ENCODE measurements at regions not wholly inside any gene's neighbourhood (a gene's known extent, or its start where the extent isn't known, plus 50 kb on each side); places are given as distances from the start of the nearest gene placed in this dataset.

DNA sequence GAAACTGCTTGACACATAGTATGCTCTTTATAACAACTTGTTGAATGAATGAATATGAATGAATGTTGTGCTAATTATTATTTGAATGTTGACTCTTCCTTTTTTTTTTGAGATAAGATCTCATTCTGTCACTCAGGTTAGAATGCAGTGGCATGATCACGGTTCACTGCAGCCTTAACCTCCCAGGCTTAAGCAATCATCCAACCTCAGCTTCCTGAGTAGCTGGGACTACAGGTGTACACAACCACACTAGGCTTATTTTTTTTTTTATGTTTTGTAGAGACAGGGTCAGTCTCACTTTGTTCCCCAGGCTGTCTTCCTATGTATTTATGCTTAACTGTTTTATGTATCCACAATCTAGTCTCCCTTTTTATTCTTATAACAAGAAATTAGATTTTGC lies 114.7 kb upstream of the WDFY3 start:
- POLR2A ChIA-PET, result no interaction called here
- DNase-seq (ENCODE audit: low read depth), result no peak
- H3K36me3 ChIP-seq (ENCODE audit: control insufficient read depth, insufficient read depth, low read length), result no peaks in the 10 kb centered on the region
- CTCF ChIA-PET, result no interaction called here
- H3K27me3 ChIP-seq (ENCODE audit: control insufficient read depth, insufficient read depth, low read length), result no peaks in the 10 kb centered on the region
- H3K4me3 ChIP-seq (ENCODE audit: low read depth, low read length), result no peak overlapping the region
- TF ChIP-seq, protein P1, sequence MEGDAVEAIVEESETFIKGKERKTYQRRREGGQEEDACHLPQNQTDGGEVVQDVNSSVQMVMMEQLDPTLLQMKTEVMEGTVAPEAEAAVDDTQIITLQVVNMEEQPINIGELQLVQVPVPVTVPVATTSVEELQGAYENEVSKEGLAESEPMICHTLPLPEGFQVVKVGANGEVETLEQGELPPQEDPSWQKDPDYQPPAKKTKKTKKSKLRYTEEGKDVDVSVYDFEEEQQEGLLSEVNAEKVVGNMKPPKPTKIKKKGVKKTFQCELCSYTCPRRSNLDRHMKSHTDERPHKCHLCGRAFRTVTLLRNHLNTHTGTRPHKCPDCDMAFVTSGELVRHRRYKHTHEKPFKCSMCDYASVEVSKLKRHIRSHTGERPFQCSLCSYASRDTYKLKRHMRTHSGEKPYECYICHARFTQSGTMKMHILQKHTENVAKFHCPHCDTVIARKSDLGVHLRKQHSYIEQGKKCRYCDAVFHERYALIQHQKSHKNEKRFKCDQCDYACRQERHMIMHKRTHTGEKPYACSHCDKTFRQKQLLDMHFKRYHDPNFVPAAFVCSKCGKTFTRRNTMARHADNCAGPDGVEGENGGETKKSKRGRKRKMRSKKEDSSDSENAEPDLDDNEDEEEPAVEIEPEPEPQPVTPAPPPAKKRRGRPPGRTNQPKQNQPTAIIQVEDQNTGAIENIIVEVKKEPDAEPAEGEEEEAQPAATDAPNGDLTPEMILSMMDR (IDR thresholded peaks at IDR 0.05; ENCODE audit: insufficient read depth, low read depth, low read length), result no peak

DNA sequence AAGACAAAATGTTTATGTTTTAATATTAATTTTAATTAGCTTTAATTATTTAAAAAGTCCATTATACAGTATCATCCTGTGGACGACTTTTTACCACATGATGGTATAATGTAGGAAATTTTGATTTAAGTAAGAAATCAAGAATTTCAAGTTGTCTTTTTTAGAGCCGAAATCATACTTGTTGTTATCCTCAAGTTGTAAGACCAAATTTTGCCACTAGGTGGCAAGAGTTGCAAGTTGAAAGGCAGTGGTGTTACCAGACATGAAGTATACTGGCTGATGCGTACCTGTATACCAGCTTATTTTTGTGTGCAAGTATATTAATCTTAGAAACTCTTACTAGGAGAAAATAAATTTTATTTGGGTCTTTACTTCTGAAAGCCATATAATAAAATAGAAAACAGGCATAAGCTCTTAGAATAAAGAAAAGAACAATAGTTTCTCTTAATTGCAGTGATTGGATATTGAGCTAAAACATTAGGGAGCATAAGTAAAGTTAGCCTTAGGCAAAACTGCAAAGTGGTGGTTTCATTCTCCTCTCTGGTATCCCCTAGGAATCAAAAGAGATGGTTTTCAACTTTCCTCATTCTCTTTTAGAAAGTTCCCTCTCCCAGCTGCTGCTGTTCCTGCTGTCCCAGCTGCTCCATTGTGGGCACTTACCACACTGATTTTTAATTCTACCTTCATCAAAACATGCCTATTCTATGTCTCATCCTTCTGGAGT lies 118.0 kb upstream of the WDFY3 start:
- no peak overlapping the region for H3K4me3 ChIP-seq (ENCODE audit: low read depth, low read length)
- DNase-seq (ENCODE audit: low read depth), result no peak
- H3K36me3 ChIP-seq (ENCODE audit: control insufficient read depth, insufficient read depth, low read length), result no peaks in the 10 kb centered on the region
- ChIA-PET CTCF (interaction anchor here (0.6 to 3.3 kb wide), 15 partner anchors 9 to 960 kb away, joined by 3 to 13 read pairs (median 4); no protein-coding TSS in a partner anchor), POLR2A (no interaction called here)
- H3K27me3 ChIP-seq (ENCODE audit: control insufficient read depth, insufficient read depth, low read length), result no peaks in the 10 kb centered on the region
- TF ChIP-seq, protein P1 (IDR thresholded peaks at IDR 0.05; ENCODE audit: insufficient read depth, low read depth, low read length), result peak; percentile 68

DNA sequence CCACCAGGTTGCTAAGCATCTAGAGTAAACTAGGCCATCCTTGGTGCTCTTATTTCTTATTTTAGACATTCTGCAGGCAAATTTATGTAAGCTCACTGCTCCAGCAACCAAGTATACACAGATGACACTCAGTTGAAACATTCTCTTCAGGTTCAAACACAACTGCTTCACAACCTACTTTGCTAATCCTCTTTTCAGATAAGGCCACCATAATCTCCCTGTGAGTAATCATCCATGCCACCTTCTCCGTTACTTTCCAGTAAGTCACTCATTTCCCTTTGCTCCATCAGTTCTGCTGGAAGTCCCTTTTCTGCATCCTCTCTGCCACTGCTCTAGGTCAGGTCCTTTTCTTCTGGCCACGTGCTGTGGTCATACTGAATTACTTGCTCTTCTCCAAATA lies 120.2 kb upstream of the WDFY3 start:
- Histone ChIP-seq H3K4me3 (ENCODE audit: low read depth, low read length) (no peak overlapping the region), H3K27me3 (ENCODE audit: control insufficient read depth, insufficient read depth, low read length) (no peaks in the 10 kb centered on the region), H3K36me3 (ENCODE audit: control insufficient read depth, insufficient read depth, low read length) (no peaks in the 10 kb centered on the region)
- CTCF ChIA-PET, result interaction anchor here (0.8 kb wide), 1 partner anchor 32 kb away, joined by 3 read pairs; no protein-coding TSS in a partner anchor
- no peak for DNase-seq (ENCODE audit: low read depth)
- POLR2A ChIA-PET, result no interaction called here
- TF ChIP-seq, protein P1 (IDR thresholded peaks at IDR 0.05; ENCODE audit: insufficient read depth, low read depth, low read length), result no peak

DNA sequence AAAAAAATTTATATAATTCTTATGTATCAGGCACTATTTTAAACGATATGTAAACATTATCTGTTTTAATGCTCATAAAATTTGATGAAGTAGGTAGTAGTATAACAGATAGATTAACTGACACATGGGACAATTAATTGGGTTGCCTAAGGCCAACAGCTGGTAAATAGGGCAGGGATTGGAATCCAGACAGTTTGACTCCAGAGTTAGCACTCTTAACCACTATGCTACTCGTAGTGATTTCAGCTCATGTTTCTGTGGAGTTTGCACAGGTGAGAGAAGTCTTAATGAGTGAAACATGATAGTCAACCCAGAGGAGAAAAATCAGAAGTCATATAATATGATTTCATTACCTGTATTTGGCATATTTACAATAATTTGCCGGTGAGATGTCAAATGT lies 126.0 kb upstream of the WDFY3 start:
- Histone ChIP-seq H3K27me3 (ENCODE audit: control insufficient read depth, insufficient read depth, low read length) (no peaks in the 10 kb centered on the region), H3K36me3 (ENCODE audit: control insufficient read depth, insufficient read depth, low read length) (no peaks in the 10 kb centered on the region), H3K4me3 (ENCODE audit: low read depth, low read length) (no peak overlapping the region)
- DNase-seq (ENCODE audit: low read depth), result no peak
- TF ChIP-seq, protein P1 (IDR thresholded peaks at IDR 0.05; ENCODE audit: insufficient read depth, low read depth, low read length), result no peak
- POLR2A ChIA-PET, result no interaction called here
- CTCF ChIA-PET, result interaction anchor here (2.3 kb wide), 1 partner anchor 8 kb away, joined by 13 read pairs; no protein-coding TSS in a partner anchor

DNA sequence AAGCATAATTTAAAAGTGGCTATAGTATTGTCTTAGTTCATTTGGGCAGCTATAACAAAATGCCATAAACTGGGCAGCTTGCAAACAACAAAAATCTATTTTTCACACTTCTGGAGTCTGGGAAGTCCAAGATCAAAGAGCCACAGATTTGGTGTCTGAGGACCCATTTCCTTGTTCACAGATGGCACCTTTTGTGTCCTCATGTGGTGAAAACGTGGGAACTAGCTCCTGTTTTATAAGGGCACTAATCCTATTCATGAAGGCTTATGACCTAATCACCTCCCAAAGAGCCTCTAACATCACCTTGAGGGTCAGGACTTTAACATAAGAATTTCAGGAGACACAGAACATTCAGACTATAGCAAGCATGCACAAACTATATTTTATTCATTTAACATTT lies 126.5 kb upstream of the WDFY3 start:
- H3K4me3 ChIP-seq (ENCODE audit: low read depth, low read length), result no peak overlapping the region
- ChIA-PET POLR2A (no interaction called here), CTCF (interaction anchor here (2.3 kb wide), 1 partner anchor 9 kb away, joined by 13 read pairs; no protein-coding TSS in a partner anchor)
- no peaks in the 10 kb centered on the region for H3K27me3 ChIP-seq (ENCODE audit: control insufficient read depth, insufficient read depth, low read length)
- H3K36me3 ChIP-seq (ENCODE audit: control insufficient read depth, insufficient read depth, low read length), result no peaks in the 10 kb centered on the region
- TF ChIP-seq, protein P1 (IDR thresholded peaks at IDR 0.05; ENCODE audit: insufficient read depth, low read depth, low read length), result no peak
- DNase-seq (ENCODE audit: low read depth), result no peak
